WI38 (cell line): ENCODE measurements at regions not wholly inside any gene's neighbourhood (a gene's known extent, or its start where the extent isn't known, plus 50 kb on each side); places are given as distances from the start of the nearest gene placed in this dataset.

Experiments
- H3K4me3 ChIP-seq: 2 replicates; pipeline ENCODE4 v1.5.1; 2011; ENCODE audit warnings: low read depth, mild to moderate bottlenecking, control low read depth, low read length
- CTCF ChIP-seq: IDR thresholded peaks from 2 replicates; pipeline ENCODE4 v1.5.1; 2012; ENCODE audit warnings: low read depth, mild to moderate bottlenecking, control low read depth, low read length

DNA sequence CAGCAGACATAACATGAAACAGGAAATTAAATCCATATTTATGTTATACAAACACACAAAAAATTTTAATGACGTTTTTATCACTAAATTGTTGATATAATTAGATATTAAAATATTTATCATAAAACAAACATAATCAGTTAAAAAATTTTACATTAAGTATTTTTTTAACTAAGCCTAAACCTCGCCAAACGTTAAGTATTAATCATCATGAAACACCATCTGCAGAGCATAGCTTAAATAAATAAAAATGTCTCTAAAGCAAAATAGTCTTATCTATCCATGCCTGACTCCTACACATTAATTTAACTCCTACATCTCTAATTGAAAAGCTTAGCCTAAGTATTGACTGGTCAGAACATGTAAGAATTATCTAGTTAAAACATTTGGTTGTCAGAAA, 271.6 kb upstream of the RND3 start:
- TF ChIP-seq CTCF: no peak
- no peak overlapping the region for H3K4me3 ChIP-seq

DNA sequence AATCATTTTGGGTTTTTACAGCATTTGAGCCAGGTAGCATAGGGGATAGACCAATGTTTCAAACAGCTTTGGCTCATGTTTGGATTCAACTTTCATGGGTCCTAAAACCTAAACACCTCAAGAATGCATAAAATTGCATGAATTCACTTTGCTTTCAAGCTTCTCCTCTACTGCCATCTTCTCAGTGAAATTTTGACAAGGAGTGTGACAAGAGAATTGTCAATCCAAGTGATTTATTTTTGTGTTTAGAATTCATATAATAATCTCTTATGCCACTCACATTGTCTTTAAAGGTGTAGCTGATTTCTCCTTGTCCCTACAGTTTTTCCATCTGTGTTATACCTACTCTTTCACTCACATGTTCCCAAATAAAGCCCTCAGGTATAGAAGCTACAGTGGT, 264.8 kb upstream of the RND3 start:
- H3K4me3 ChIP-seq: no peak overlapping the region
- TF ChIP-seq CTCF: no peak

DNA sequence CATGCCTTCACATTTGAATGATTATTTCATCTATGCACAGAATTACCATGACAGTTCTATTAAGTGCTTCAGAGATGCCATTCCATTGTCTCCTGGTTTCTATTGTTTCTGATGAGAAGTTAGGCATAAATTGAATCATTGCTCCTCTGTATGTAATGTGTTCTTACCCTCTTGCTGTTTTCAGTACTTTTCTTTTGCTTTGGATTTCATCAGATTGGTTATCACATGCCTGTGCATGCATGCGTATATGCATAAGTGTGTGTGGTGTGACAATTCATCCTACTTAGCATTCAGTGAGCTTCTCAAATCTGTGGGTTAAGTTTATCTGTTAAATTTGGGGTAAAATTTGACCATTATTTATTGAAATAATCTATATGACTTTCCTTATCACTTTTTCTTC, 263.3 kb upstream of the RND3 start:
- H3K4me3 ChIP-seq: no peak overlapping the region
- no peak for TF ChIP-seq CTCF

DNA sequence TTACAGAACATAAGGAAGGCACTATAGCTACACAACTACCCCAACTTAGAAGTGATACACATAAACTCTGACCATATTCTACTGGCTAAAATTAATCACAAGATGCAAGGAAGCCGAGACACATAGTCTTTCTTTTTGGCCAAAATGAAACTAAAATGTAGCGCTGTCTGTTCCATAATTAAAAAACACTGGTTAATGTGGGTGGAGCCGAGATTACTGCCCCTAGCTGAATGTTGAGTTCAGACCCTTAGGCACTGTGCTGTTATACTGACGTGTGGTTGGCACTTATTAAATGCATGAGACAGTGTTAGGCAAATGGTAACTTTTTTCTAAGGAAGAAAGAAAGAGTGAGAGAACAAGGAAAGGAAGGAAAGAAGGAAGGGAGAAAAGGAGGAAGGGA, 254.6 kb upstream of the RND3 start:
- TF ChIP-seq CTCF: no peak
- H3K4me3 ChIP-seq: no peak overlapping the region

- TF ChIP-seq CTCF: no peak
- no peak overlapping the region for H3K4me3 ChIP-seq
These were observed 248.5 kb upstream of the RND3 start for GRCh38 chr2:150735894-150736498.

GRCh38 chr2:150733051-150733618, 245.7 kb upstream of the RND3 start:
- no peak overlapping the region for H3K4me3 ChIP-seq
- no peak for TF ChIP-seq CTCF

GRCh38 chr2:150732491-150732890, 245.0 kb upstream of the RND3 start:
- H3K4me3 ChIP-seq: no peak overlapping the region
- no peak for TF ChIP-seq CTCF
